ENCODE measurements at regions not wholly inside any gene's neighbourhood (a gene's known extent, or its start where the extent isn't known, plus 50 kb on each side); places are given as distances from the start of the nearest gene placed in this dataset.

GRCh38 chr11:92317721-92318120, 93.1 kb downstream of the FAT3 start:
- DNase-seq (ENCODE audit: low spot score): no peak

- DNase-seq (ENCODE audit: low spot score): no peak
Measured at GRCh38 chr11:92322225-92322624, 97.6 kb downstream of the FAT3 start.

GRCh38 chr11:92324890-92325289, 100.3 kb downstream of the FAT3 start:
- no peak for DNase-seq (ENCODE audit: low spot score)

GRCh38 chr11:92325416-92325815, 100.8 kb downstream of the FAT3 start:
- no peak for DNase-seq (ENCODE audit: low spot score)

- no peak for DNase-seq (ENCODE audit: low spot score)
Measured at GRCh38 chr11:92329137-92329536, 104.5 kb downstream of the FAT3 start.

- no peak for DNase-seq (ENCODE audit: low spot score)
Measured at GRCh38 chr11:92329646-92330045, 105.0 kb downstream of the FAT3 start.

- no peak for DNase-seq (ENCODE audit: low spot score)
Measured at GRCh38 chr11:92330114-92330513, 105.5 kb downstream of the FAT3 start.

- no peak for DNase-seq (ENCODE audit: low spot score)
Measured at GRCh38 chr11:92332986-92333385, 108.4 kb downstream of the FAT3 start.

- DNase-seq (ENCODE audit: low spot score): no peak
Measured at GRCh38 chr11:92340839-92341238, 116.2 kb downstream of the FAT3 start.

- DNase-seq (ENCODE audit: low spot score): no peak
Measured at GRCh38 chr11:92342034-92342720, 117.6 kb downstream of the FAT3 start.

- no peak for DNase-seq (ENCODE audit: low spot score)
Measured at GRCh38 chr11:92342886-92343285, 118.3 kb downstream of the FAT3 start.

GRCh38 chr11:92346220-92346619, 121.6 kb downstream of the FAT3 start:
- no peak for DNase-seq (ENCODE audit: low spot score)

GRCh38 chr11:92347454-92347853, 122.8 kb downstream of the FAT3 start:
- no peak for DNase-seq (ENCODE audit: low spot score)

GRCh38 chr11:92349486-92350156, 125.0 kb downstream of the FAT3 start:
- DNase-seq (ENCODE audit: low spot score): no peak

- DNase-seq (ENCODE audit: low spot score): no peak
Measured at GRCh38 chr11:92357344-92357743, 132.7 kb downstream of the FAT3 start.

GRCh38 chr11:92357841-92358240, 133.2 kb downstream of the FAT3 start:
- DNase-seq (ENCODE audit: low spot score): no peak

- DNase-seq (ENCODE audit: low spot score): no peak
Measured at GRCh38 chr11:92361551-92361950, 136.9 kb downstream of the FAT3 start.

GRCh38 chr11:92362989-92363388, 138.4 kb downstream of the FAT3 start:
- DNase-seq (ENCODE audit: low spot score): no peak

- no peak for DNase-seq (ENCODE audit: low spot score)
Measured at GRCh38 chr11:92364177-92364576, 139.6 kb downstream of the FAT3 start.

GRCh38 chr11:92376146-92376599, 151.6 kb downstream of the FAT3 start:
- DNase-seq (ENCODE audit: low spot score): no peak

GRCh38 chr11:92376680-92377079, 152.1 kb downstream of the FAT3 start:
- DNase-seq (ENCODE audit: low spot score): no peak

- DNase-seq (ENCODE audit: low spot score): no peak
Measured at GRCh38 chr11:92380882-92381281, 156.3 kb downstream of the FAT3 start.

- no peak for DNase-seq (ENCODE audit: low spot score)
Measured at GRCh38 chr11:92382311-92382710, 157.7 kb downstream of the FAT3 start.

- DNase-seq (ENCODE audit: low spot score): no peak
Measured at GRCh38 chr11:92383430-92383829, 158.8 kb downstream of the FAT3 start.

Measured in RKO (cell line).